ENCODE measurements at regions not wholly inside any gene's neighbourhood (a gene's known extent, or its start where the extent isn't known, plus 50 kb on each side); places are given as distances from the start of the nearest gene placed in this dataset.

GRCh38 chr6:97591955-97592354, 308.9 kb upstream of the MMS22L start:
- ATAC-seq = no peak

- no peak for ATAC-seq
These were observed 311.8 kb upstream of the MMS22L start for GRCh38 chr6:97594844-97595243.

DNA sequence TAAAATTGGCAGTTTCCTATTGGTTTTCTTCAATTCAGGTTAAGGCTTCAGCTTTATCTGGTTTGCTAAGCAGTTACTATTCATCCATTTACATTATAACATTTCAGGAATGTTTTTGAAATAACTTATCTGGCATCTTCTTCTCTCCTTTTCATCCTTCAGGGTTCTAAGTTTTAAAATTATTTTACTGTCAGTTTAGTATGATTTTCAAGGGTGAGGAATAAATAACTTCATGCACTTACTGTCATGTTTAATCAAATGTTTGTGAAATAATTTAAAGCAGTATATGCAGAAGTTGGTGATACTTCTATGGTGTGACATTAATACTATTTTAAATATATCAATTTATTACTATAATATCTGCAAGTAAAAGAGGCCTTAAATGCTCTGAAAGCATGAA, 338.1 kb upstream of the MMS22L start:
- no peak for ATAC-seq

GRCh38 chr6:97626671-97627441, 343.8 kb upstream of the MMS22L start:
- no peak for ATAC-seq

GRCh38 chr6:97629180-97629579, 346.2 kb upstream of the MMS22L start:
- ATAC-seq = no peak

GRCh38 chr6:97630604-97631003, 347.6 kb upstream of the MMS22L start:
- no peak for ATAC-seq

DNA sequence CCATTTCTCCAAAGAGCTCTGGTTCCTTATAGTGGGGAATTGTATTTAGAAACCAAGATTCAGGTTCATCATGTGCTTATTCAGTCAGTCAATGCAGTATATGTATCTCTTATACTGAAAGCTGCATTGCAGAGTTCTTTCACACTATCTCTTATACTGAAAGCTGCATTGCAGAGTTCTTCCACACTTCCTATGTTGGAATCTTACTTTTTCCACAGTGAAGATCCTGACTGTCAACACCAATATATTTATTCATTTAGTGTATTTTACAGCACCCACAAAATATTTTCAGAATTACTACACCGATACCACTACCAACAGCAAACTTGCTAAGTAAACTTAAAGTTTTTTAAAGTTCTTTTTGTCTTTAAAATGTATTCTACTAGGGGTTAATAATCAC, 349.3 kb upstream of the MMS22L start:
- no peak for ATAC-seq

- ATAC-seq = no peak
These were observed 356.7 kb upstream of the MMS22L start for GRCh38 chr6:97639702-97640101.

DNA sequence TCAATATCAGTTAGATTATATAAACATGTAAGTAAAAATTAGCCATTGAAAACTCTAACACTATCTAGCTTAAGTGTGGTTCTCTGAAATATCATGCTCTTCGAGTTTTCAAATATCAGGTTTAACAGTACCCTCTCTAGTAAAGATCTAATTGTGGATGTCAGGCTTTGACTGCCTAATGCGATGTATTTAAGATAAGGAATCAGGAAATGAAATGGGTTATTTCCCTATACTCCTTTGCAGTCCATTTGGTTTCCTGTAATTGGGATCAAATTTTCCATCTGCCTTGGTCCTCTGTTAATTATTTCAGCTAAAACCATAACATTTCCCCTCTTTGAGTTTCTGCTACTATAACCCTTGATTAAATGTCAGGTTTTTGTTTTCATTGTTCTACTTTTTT, 361.3 kb upstream of the MMS22L start:
- ATAC-seq = no peak

DNA sequence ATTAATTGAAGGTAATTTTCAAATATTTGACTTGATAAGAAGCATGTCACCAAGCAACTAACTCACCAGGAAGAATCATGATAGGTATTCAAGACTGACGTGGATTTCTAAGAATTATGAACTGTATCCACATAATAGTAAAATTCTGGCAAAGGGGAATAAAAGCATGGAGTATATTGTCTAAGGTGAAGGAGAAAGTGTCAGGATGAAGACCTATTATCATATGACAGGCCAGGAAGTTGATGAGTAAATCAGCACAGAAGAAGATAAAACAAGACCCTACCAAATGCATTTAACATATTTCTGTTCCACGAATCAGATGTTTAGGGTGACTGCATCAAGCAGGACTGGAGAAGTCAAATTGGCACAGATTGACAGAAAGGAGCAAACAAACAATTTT, 362.7 kb upstream of the MMS22L start:
- no peak for ATAC-seq

- ATAC-seq = no peak
These were observed 370.1 kb upstream of the MMS22L start for GRCh38 chr6:97653076-97653475.

DNA sequence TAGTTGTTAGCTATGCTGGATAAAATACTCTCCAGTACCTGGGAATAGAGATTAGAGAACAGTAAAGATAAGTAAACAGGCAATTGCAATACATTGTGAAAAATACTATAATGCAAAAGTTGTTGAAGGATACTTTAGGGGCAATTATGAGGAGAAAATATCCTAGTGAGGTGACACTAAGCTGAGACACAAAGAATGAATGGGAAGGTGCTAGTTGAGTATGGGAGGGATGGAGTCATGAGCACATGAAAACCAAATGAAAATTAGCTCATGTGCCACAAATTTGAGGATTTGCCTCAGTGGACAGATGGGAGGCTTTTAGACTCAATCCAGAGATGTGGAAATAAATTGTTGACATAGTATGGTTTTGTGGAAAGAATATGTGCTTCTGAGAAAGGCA, 370.5 kb upstream of the MMS22L start:
- no peak for ATAC-seq

DNA sequence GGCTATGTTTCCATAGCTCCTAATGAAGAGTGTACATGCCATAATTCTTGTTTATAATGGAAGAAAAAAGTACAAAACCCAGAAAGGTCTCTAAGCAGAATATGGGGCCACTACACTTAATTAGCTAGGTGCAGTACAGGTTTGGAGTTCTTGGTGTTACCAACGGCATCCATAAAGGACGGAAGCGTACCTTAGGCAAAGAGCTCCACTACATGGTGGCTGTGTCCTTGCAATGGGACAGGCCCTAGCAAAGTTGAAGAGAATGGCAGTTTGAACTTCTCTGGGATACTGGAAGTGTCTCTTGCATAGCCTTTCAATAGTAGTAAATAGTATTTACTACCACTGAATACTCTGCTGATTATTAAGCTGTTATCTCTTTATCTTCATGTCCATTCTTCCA, 371.7 kb upstream of the MMS22L start:
- no peak for ATAC-seq

- ATAC-seq = no peak
These were observed 373.2 kb upstream of the MMS22L start for GRCh38 chr6:97656236-97656635.

DNA sequence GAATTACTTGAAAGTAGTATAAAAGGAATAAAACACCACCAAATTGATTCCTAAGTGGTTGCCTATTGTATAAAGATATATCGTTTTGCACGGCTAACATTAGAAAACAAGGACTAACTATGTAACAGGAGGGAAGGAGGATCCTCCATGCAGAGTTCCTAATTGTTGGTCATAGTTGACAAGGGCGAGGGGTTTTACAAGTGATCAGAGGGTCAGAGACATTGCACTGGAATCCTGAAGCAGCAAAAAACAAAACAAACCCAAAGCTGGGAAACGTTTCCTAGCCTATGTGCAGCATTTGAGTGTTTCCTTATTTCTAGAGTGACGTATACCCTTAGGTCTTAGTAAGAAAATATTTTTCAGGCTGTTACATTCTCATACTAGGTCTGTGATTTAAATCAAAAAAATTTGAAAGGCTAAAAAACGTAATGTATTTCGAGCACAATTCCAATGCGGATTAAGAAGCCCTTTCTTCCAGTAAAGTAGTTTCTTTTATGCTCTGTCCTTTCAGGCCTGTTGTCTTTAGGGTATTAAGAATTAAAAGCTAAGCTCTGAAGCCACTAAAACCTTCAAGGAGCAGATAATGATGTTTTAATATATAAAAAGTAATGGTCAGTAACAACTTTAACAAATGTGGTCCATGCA, 373.8 kb upstream of the MMS22L start:
- ATAC-seq = no peak

GRCh38 chr6:97658090-97658489, 375.1 kb upstream of the MMS22L start:
- ATAC-seq = no peak

DNA sequence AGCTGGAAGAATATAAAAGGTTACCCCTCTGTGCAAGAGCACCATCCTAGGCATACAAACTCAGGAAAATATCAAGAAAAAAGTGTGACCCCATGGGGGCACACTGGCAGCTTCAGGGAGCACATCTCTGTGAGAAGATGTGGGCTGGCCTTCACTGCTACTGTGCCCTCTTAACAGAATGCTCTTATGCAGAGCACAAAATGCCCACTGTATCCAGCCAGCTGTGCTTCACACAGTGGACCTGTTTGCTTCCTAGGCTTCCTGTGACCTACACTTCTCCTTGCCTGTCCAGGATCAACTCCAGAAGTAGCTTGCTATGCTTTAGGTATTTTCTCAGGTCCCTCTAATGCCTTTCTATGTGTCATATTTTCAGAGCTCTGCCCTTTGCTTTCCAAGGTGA, 380.2 kb upstream of the MMS22L start:
- ATAC-seq = no peak

DNA sequence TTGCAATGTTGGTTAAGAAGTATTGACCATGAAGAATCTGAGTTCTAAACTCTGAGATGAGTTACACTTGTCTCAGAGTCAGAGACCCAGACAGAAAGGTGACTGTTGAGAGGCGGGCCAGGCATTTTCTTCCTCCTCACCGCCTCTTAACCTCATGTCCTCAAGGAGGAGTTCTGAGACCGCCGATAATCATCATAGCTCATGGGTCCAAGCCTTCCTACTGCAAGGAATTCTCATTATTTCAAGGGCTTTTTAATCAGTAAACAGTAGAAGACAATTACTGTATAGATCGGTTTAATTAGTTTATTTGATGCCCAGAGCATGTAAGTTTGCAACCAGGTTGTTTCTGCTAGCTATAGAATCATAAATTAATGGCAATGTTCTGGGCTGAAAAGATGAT, 382.4 kb upstream of the MMS22L start:
- ATAC-seq = no peak

DNA sequence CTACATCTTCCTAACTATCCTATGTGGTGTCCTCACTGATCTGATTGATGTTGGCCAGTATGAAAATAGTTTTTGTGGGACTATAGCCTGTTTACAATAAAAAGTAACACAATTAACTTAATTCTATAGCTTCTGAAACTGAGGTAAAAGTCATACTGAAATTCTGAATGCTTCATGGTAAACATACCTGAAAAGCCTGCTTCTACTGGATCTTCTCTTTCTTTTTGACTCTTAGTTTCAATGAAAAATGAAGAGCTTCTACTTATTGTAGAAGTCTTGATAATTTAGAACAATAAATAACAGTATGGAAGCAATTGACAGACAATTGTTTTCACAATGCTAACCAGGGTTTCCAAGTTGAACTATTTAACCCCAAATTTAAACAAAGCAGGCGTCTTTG, 383.9 kb upstream of the MMS22L start:
- no peak for ATAC-seq

DNA sequence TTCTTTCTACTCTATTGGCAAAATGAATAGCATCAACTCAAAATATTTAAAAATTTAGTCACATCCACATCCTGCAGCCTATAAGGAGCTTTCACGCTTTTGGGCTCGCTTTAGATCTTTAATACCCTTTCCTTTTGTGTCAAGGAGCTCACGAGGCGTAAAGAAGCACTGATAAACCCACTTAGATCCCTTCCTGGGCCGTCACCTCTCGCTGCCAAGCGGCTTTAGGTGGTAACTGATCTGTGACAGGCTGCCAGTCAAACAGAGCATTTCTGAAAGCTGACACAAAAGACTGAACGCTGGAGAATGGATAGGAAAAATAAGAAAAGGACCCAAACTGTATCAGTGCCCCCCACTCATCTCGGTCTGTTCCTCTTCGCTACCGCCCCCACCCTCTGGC, 385.7 kb upstream of the MMS22L start:
- ATAC-seq = no peak

- no peak for ATAC-seq
These were observed 386.4 kb upstream of the MMS22L start for GRCh38 chr6:97669191-97670031.

DNA sequence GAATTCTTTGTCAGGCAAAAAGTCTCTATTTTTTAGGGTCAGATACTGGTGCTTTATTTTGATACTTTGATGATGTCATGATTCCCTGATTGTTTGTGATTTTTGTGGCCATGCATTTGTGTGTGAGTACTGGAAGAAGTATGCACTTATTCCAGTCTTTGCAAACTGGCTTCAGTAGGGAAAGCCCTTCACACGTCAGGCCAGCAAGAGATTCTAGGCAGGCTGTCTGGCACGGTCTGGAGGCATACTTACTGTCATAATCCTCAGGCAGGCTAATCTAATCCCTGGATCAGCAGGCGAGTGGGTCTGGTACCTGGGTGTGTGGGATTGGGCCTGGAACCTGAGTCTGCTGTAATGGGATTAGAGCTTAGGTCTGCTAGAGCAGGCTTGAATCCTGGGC, 391.8 kb upstream of the MMS22L start:
- no peak for ATAC-seq

DNA sequence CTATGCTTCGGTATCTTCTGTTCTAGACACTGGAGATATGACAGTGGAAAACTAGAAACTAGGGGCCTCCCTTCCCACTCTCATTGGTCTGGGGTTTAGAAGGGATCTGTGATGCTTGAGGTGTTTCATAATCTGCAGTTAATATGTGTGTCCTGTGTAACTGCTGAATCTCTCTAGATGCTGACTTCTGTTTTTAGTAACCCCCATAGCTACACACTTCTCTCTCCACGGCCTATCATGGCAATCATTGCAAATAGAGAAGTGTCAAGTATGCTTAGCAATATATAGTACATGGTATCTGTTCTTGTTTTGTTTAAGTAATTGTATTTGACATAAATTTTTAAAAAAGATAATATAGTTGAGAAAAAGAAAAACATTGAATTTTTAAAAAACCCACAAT, 394.6 kb upstream of the MMS22L start:
- ATAC-seq = no peak

DNA sequence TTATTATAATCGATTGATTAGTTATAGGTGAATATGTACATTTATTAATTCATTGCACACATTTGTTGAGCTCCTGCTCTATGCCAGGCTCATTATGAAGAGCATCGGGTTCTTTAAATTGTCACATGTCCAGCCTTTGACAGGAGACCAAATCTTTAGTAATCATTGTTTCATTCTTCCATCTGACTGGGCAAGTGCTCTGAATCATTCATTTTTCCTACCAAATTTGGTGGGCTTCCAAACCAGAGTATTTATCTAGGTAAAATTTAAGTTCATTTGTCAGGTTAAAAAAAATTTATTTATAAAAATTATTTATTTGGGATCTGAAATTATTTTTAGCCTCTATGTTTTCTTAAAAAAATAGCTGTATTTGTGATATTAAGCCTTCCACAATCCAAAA, 404.9 kb upstream of the MMS22L start:
- no peak for ATAC-seq
